IMR-90 (cell line): ENCODE measurements at regions not wholly inside any gene's neighbourhood (a gene's known extent, or its start where the extent isn't known, plus 50 kb on each side); places are given as distances from the start of the nearest gene placed in this dataset.

Source experiments
- ATAC-seq: fragments of 200-7000 bp; cut with Tn5 transposase; 2 replicates; pipeline ENCODE4 v1.9.1; 2020; ENCODE audit warnings: low read depth, mild to moderate bottlenecking, moderate library complexity
- BruUV-seq: library from RNA; stranded (reverse); fragments of 400-500 nt; replicated peaks from 2 replicates; lab custom pipeline; 2021; lab: Mats Ljungman, UMichigan
- CTCF ChIA-PET: fragments of 300-600 bp; formaldehyde crosslinking; extraction: SDS; loops from one replicate; lab custom pipeline; 2021; ENCODE audit warnings: antibody characterized with exemption; lab: Yijun Ruan, JAX
- POLR2A ChIA-PET: fragments of 300-600 bp; sonication (Branson Sonifier 250); formaldehyde crosslinking; loops from one replicate; lab custom pipeline; 2022; ENCODE audit warnings: antibody characterized with exemption; ENCODE audit not compliant: unreplicated experiment; lab: Charles Lee
- DNase-seq: peaks from one replicate; pipeline ENCODE4 v3.0.0; 2013
- H2AFZ ChIP-seq: replicated peaks from 2 replicates; pipeline ENCODE3; 2013; ENCODE audit warnings: low read length, mild to moderate bottlenecking; ENCODE audit not compliant: poor library complexity
- H2AK5ac ChIP-seq: 2 replicates; pipeline ENCODE4 v1.6.1; 2013; ENCODE audit warnings: low read depth, low read length, inconsistent platforms
- H2AK9ac ChIP-seq: replicated peaks from 2 replicates; pipeline ENCODE3; 2013; ENCODE audit warnings: mild to moderate bottlenecking, low read depth, low read length, moderate library complexity; ENCODE audit not compliant: poor library complexity
- H2BK120ac ChIP-seq: 2 replicates; pipeline ENCODE4 v1.6.1; 2013; ENCODE audit warnings: low read depth, low read length, inconsistent platforms
- H2BK15ac ChIP-seq: 3 replicates; pipeline ENCODE4 v1.6.1; 2013; ENCODE audit warnings: low read depth, low read length, inconsistent platforms
- H2BK20ac ChIP-seq: 2 replicates; pipeline ENCODE4 v1.6.1; 2013; ENCODE audit warnings: low read depth, mild to moderate bottlenecking, inconsistent platforms, low read length, moderate library complexity
- H2BK5ac ChIP-seq: 2 replicates; pipeline ENCODE4 v1.6.1; 2013; ENCODE audit warnings: mild to moderate bottlenecking, low read depth, low read length, inconsistent platforms; ENCODE audit not compliant: poor library complexity, severe bottlenecking
- H3K14ac ChIP-seq: replicated peaks from 2 replicates; pipeline ENCODE4 v1.6.1; 2013; ENCODE audit warnings: low read depth, low read length, inconsistent platforms
- H3K18ac ChIP-seq: 2 replicates; pipeline ENCODE4 v1.6.1; 2013; ENCODE audit warnings: low read depth, low read length, control low read depth
- H3K23ac ChIP-seq: 2 replicates; pipeline ENCODE4 v1.6.1; 2013; ENCODE audit warnings: low read depth, low read length, inconsistent platforms
- H3K27ac ChIP-seq: 2 replicates; pipeline ENCODE4 v1.5.1; 2013; ENCODE audit warnings: mild to moderate bottlenecking, control low read depth, low read length; ENCODE audit not compliant: insufficient read depth
- H3K27me3 ChIP-seq: 2 replicates; pipeline ENCODE4 v1.6.1; 2013; ENCODE audit warnings: low read length; ENCODE audit not compliant: control insufficient read depth, insufficient read depth
- H3K36me3 ChIP-seq: 2 replicates; pipeline ENCODE4 v1.6.1; 2013; ENCODE audit warnings: low read length, mixed read lengths; ENCODE audit not compliant: control insufficient read depth, insufficient read depth
- H3K4ac ChIP-seq: 2 replicates; pipeline ENCODE4 v1.6.1; 2013; ENCODE audit warnings: low read depth, low read length, inconsistent platforms
- H3K4me1 ChIP-seq: 2 replicates; pipeline ENCODE4 v1.6.1; 2013; ENCODE audit warnings: low read length, mixed read lengths; ENCODE audit not compliant: control insufficient read depth, insufficient read depth
- H3K4me2 ChIP-seq: 2 replicates; pipeline ENCODE4 v1.6.1; 2013; ENCODE audit warnings: low read depth, mild to moderate bottlenecking, control low read depth, low read length, moderate library complexity
- H3K4me3 ChIP-seq: 2 replicates; pipeline ENCODE4 v1.5.1; 2013; ENCODE audit warnings: low read depth, mild to moderate bottlenecking, control low read depth, low read length, moderate library complexity; ENCODE audit not compliant: insufficient read depth
- H3K56ac ChIP-seq: 2 replicates; pipeline ENCODE4 v1.6.1; 2013; ENCODE audit warnings: low read length, inconsistent platforms; ENCODE audit not compliant: insufficient read depth; ENCODE audit errors: extremely low read depth
- H3K79me1 ChIP-seq, 2 experiments: 2 replicates each; pipeline ENCODE4 v1.6.1; 2013; ENCODE audit warnings: low read length in 2 of 2, inconsistent platforms in 1 of 2, low read depth in 1 of 2
- H3K9ac ChIP-seq: 2 replicates; pipeline ENCODE4 v1.6.1; 2013; ENCODE audit warnings: low read depth, low read length, control low read depth
- H3K9me1 ChIP-seq: 2 replicates; pipeline ENCODE4 v1.6.1; 2013; ENCODE audit warnings: low read length, inconsistent platforms; ENCODE audit not compliant: insufficient read depth
- H3K9me3 ChIP-seq: 2 replicates; pipeline ENCODE4 v1.6.1; 2013; ENCODE audit warnings: low read length; ENCODE audit not compliant: control insufficient read depth, insufficient read depth
- H4K20me1 ChIP-seq: 2 replicates; pipeline ENCODE4 v1.6.1; 2013; ENCODE audit warnings: low read length, inconsistent platforms; ENCODE audit not compliant: insufficient read depth
- H4K5ac ChIP-seq: 2 replicates; pipeline ENCODE4 v1.6.1; 2013; ENCODE audit warnings: mild to moderate bottlenecking, low read depth, low read length, control low read depth
- H4K8ac ChIP-seq, 2 experiments: 2 replicates each; pipeline ENCODE4 v1.6.1; 2013; ENCODE audit warnings: low read depth in 2 of 2, low read length in 2 of 2, control low read depth in 1 of 2, inconsistent platforms in 1 of 2
- H4K91ac ChIP-seq: 2 replicates; pipeline ENCODE4 v1.6.1; 2013; ENCODE audit warnings: low read depth, low read length, inconsistent platforms; ENCODE audit not compliant: insufficient read depth
- BHLHE40 ChIP-seq: fragments of 150-350 bp; IDR thresholded peaks from 2 replicates; pipeline ENCODE4 v1.6.1; 2016; ENCODE audit warnings: mild to moderate bottlenecking, low read depth, low read length
- CEBPB ChIP-seq: IDR thresholded peaks from 2 replicates; pipeline ENCODE4 v1.6.1; 2012; ENCODE audit warnings: low read depth, low read length, improper control_type of control experiment
- CHD1 ChIP-seq: IDR thresholded peaks from 2 replicates; pipeline ENCODE4 v1.6.1; 2012; ENCODE audit warnings: low read depth, low read length, improper control_type of control experiment
- CTCF ChIP-seq: conservative IDR thresholded peaks from 2 replicates; pipeline ENCODE4 v1.5.1; 2012; ENCODE audit warnings: mild to moderate bottlenecking, low read depth, low read length, improper control_type of control experiment
- ELK1 ChIP-seq: fragments of 150-350 bp; IDR thresholded peaks from 2 replicates; pipeline ENCODE4 v1.6.1; 2016; ENCODE audit warnings: low read depth, mild to moderate bottlenecking, low read length, moderate library complexity, borderline replicate concordance
- FOS ChIP-seq: fragments of 150-350 bp; IDR thresholded peaks from 2 replicates; pipeline ENCODE4 v1.6.1; 2016; ENCODE audit warnings: low read depth, low read length
- MAFK ChIP-seq: IDR thresholded peaks from 2 replicates; pipeline ENCODE4 v1.6.1; 2012; ENCODE audit warnings: low read depth, low read length, improper control_type of control experiment
- MAZ ChIP-seq: IDR thresholded peaks from 2 replicates; pipeline ENCODE4 v1.6.1; 2012; ENCODE audit warnings: low read depth, mild to moderate bottlenecking, low read length, improper control_type of control experiment, moderate library complexity, borderline replicate concordance
- MXI1 ChIP-seq: IDR thresholded peaks from 2 replicates; pipeline ENCODE4 v1.6.1; 2012; ENCODE audit warnings: low read depth, mild to moderate bottlenecking, low read length, moderate library complexity, borderline replicate concordance
- NFE2L2 ChIP-seq: fragments of 150-350 bp; IDR thresholded peaks from 2 replicates; pipeline ENCODE4 v1.6.1; 2016; ENCODE audit warnings: low read depth, mild to moderate bottlenecking, low read length
- POLR2A ChIP-seq: IDR thresholded peaks from 2 replicates; pipeline ENCODE4 v1.6.1; 2012; ENCODE audit warnings: mild to moderate bottlenecking, low read depth, low read length
- RAD21 ChIP-seq: IDR thresholded peaks from 2 replicates; pipeline ENCODE4 v1.6.1; 2012; ENCODE audit warnings: low read length, improper control_type of control experiment
- RCOR1 ChIP-seq: IDR thresholded peaks from 2 replicates; pipeline ENCODE4 v1.6.1; 2012; ENCODE audit warnings: mild to moderate bottlenecking, low read length, improper control_type of control experiment; ENCODE audit not compliant: insufficient replicate concordance
- RFX5 ChIP-seq: IDR thresholded peaks from 2 replicates; pipeline ENCODE4 v1.8.0; 2012; ENCODE audit warnings: low read depth, mild to moderate bottlenecking, low read length, moderate library complexity
- SMC3 ChIP-seq: fragments of 150-350 bp; IDR thresholded peaks from 2 replicates; pipeline ENCODE4 v1.6.1; 2016; ENCODE audit warnings: low read depth, mild to moderate bottlenecking, antibody characterized with exemption, low read length, moderate library complexity
- USF2 ChIP-seq: fragments of 150-350 bp; IDR thresholded peaks from 2 replicates; pipeline ENCODE4 v1.6.1; 2017; ENCODE audit warnings: mild to moderate bottlenecking, antibody characterized with exemption, low read length, low read depth
- WGBS, 2 experiments: methylation state at CpG; one replicate each; pipeline versions ENCODE4 v1.1.5 to v1.1.7; 2013; ENCODE audit warnings: missing lambda C conversion rate in 2 of 2; ENCODE audit not compliant: insufficient read length in 1 of 2; ENCODE audit errors: extremely low coverage in 2 of 2; 5-methylcytosine and 5-hydroxymethylcytosine counted together
- dilution Hi-C: fragments of 300-500 bp; cut with HindIII; formaldehyde crosslinking; loops from one replicate; pipeline ENCODE4 v1.14.3; 2018; ENCODE audit warnings: low sequenced_read_pairs; ENCODE audit not compliant: unreplicated experiment
- in situ Hi-C: fragments of 300-500 bp; cut with MboI; formaldehyde crosslinking; loops from 3 replicates; pipeline ENCODE4 v1.14.3; 2019; ENCODE audit warnings: low sequenced_read_pairs, inconsistent platforms, mixed read lengths
- intact Hi-C: fragments of 100-400 bp; cut with micrococcal nuclease; formaldehyde crosslinking; loops from 2 replicates; pipeline ENCODE4 v1.10.0; 2022

- no peak overlapping the region for H3K4ac ChIP-seq
- H4K8ac ChIP-seq = no peak overlapping the region
- no peak overlapping the region for H2BK5ac ChIP-seq
- no peak overlapping the region for H2AK9ac ChIP-seq
- no peak for DNase-seq
- TF ChIP-seq RCOR1 = no peak
- no peak for TF ChIP-seq RFX5
- TF ChIP-seq CHD1 = no peak
- no peak for TF ChIP-seq CTCF
- no peak for TF ChIP-seq RAD21
- TF ChIP-seq USF2 = no peak
- TF ChIP-seq BHLHE40 = no peak
- no peak for TF ChIP-seq FOS
- no peak for TF ChIP-seq CEBPB
- no peak for TF ChIP-seq MAFK
- no peak for TF ChIP-seq SMC3
- no peak for TF ChIP-seq NFE2L2
- TF ChIP-seq POLR2A = no peak
- no peak for TF ChIP-seq MXI1
- no peak for TF ChIP-seq MAZ
- no peak for TF ChIP-seq ELK1
- ChIA-PET POLR2A (no interaction called here), CTCF (no interaction called here)
- H2AK5ac ChIP-seq = no peak overlapping the region
- dilution Hi-C loops (no loop called here), intact Hi-C loops (no loop called here), in situ Hi-C loops (no loop called here)
- no peak overlapping the region for H3K4me2 ChIP-seq
- H2AFZ ChIP-seq = no peak overlapping the region
- H4K20me1 ChIP-seq = no peaks in the 10 kb centered on the region
- no peak overlapping the region for H4K91ac ChIP-seq
- H2BK120ac ChIP-seq = no peak overlapping the region
- H2BK15ac ChIP-seq = no peak overlapping the region
- no peak overlapping the region for H4K5ac ChIP-seq
- no peak overlapping the region for H3K56ac ChIP-seq
- no peak overlapping the region for H3K9ac ChIP-seq
- no peak for ATAC-seq
- no peak overlapping the region for H2BK20ac ChIP-seq
- no peak overlapping the region for H3K23ac ChIP-seq
- H3K14ac ChIP-seq = no peak overlapping the region
- H3K79me1 ChIP-seq = no peaks in the 10 kb centered on the region
- H3K27me3 ChIP-seq = peaks cover 10% of the 10 kb centered on the region
- WGBS, 2 experiments = no CpG with 5 or more reads among the region's 7 CpGs
- no peak overlapping the region for H3K27ac ChIP-seq
- BruUV-seq = no TSS peak
- peaks cover 10% of the 10 kb centered on the region for H3K4me1 ChIP-seq
- no peak overlapping the region for H3K18ac ChIP-seq
- no peaks in the 10 kb centered on the region for H3K36me3 ChIP-seq
- no peak overlapping the region for H3K4me3 ChIP-seq
- H3K9me1 ChIP-seq = no peaks in the 10 kb centered on the region
- peaks cover 2% of the 10 kb centered on the region; the same call in 1 of the 2 replicates for H3K9me3 ChIP-seq
Observed at GRCh38 chr3:197428952-197429351, 126.8 kb downstream of the BDH1 start.
